Activated CD8-positive, alpha-beta memory T cell treated with anti-CD3 and anti-CD28 coated beads for 36 hours (primary cell): ENCODE measurements at regions not wholly inside any gene's neighbourhood (a gene's known extent, or its start where the extent isn't known, plus 50 kb on each side); places are given as distances from the start of the nearest gene placed in this dataset.

Experiments
- CTCF ChIA-PET: fragments of 350-600 bp; sonication (Branson Sonifier 250); formaldehyde crosslinking; loops from one replicate; lab custom pipeline; 2021; ENCODE audit warnings: antibody characterized with exemption; lab: Charles Lee
- POLR2A ChIA-PET: fragments of 350-600 bp; sonication (Branson Sonifier 250); formaldehyde crosslinking; loops from one replicate; lab custom pipeline; 2021; ENCODE audit warnings: antibody characterized with exemption; lab: Charles Lee

GRCh38 chr4:26806331-26806730 is 54.3 kb upstream of the STIM2 start:
- CTCF ChIA-PET: no interaction called here
- POLR2A ChIA-PET: no interaction called here

- POLR2A ChIA-PET: no interaction called here
Measured at GRCh38 chr4:26807330-26807729, 53.3 kb upstream of the STIM2 start.

GRCh38 chr4:26809811-26810210 is 50.8 kb upstream of the STIM2 start:
- CTCF ChIA-PET: interaction anchor here (0.6 kb wide), 1 partner anchor 125 kb away, joined by 5 read pairs; no protein-coding TSS in a partner anchor
- POLR2A ChIA-PET: no interaction called here

More at GRCh38 chr4:26807330-26807729, 53.3 kb upstream of the STIM2 start:
- CTCF ChIA-PET: no interaction called here
